Gastroesophageal sphincter (tissue), 4 donors: ENCODE measurements at regions not wholly inside any gene's neighbourhood (a gene's known extent, or its start where the extent isn't known, plus 50 kb on each side); places are given as distances from the start of the nearest gene placed in this dataset.

Experiments used
- ATAC-seq: fragments of 150-250 bp; one replicate; pipeline ENCODE4 v1.9.1; 2016; ENCODE audit warnings: mild to moderate bottlenecking, moderate library complexity
- H3K27ac ChIP-seq, 4 donors: fragments of 200-600 bp; sonication (generic) in 3 of 4; 1 replicate in 3 of 4; 2 replicates in 1 of 4; pipeline ENCODE4 v1.5.1; 2016 to 2019
- H3K27me3 ChIP-seq: fragments of 200-600 bp; sonication (generic); one replicate; pipeline ENCODE4 v1.5.1; 2019
- H3K36me3 ChIP-seq, 2 donors: fragments of 200-600 bp; sonication (generic); one replicate each; pipeline ENCODE4 v1.5.1; 2019; ENCODE audit warnings: control low read depth in 1 of 2
- H3K4me1 ChIP-seq, 3 donors: fragments of 200-600 bp; sonication (generic); 1 replicate in 2 of 3; 2 replicates in 1 of 3; pipeline ENCODE4 v1.5.1; 2016 to 2019; ENCODE audit warnings: control low read depth in 2 of 3
- H3K4me3 ChIP-seq, 2 donors: fragments of 200-600 bp; sonication (generic); one replicate each; pipeline ENCODE4 v1.5.1; 2019; ENCODE audit warnings: mild to moderate bottlenecking in 1 of 2, moderate library complexity in 1 of 2
- H3K9me3 ChIP-seq, 3 donors: fragments of 200-600 bp; sonication (generic); one replicate each; pipeline ENCODE4 v1.5.1; 2017 to 2019; ENCODE audit warnings: control low read depth in 2 of 3
- CTCF ChIP-seq, 4 experiments: fragments of 200-600 bp in 2 of 4; fragments of 450-650 bp in 2 of 4; sonication (generic) in 1 of 4; IDR thresholded peaks; one replicate each; pipeline ENCODE4 v1.5.1; 2017 to 2019; ENCODE audit warnings: antibody characterized with exemption in 4 of 4, mild to moderate bottlenecking in 2 of 4, moderate library complexity in 2 of 4
- EP300 ChIP-seq: sonication (generic); formaldehyde crosslinking; IDR thresholded peaks from one replicate; pipeline ENCODE4 v1.6.1; 2017; ENCODE audit warnings: antibody characterized with exemption, mild to moderate bottlenecking
- POLR2A ChIP-seq, 2 donors: fragments of 450-650 bp; IDR thresholded peaks; one replicate each; pipeline ENCODE4 v1.6.1; 2017; ENCODE audit warnings: antibody characterized with exemption in 2 of 2, mild to moderate bottlenecking in 2 of 2, moderate library complexity in 1 of 2
- POLR2AphosphoS5 ChIP-seq: sonication (generic); formaldehyde crosslinking; IDR thresholded peaks from one replicate; pipeline ENCODE4 v1.6.1; 2017; ENCODE audit warnings: antibody characterized with exemption
- WGBS, 2 donors: methylation state at CpG; one replicate each; pipeline ENCODE4 v1.1.5; 2018; ENCODE audit warnings: low coverage in 1 of 2; 5-methylcytosine and 5-hydroxymethylcytosine counted together

- peaks cover 0 to 17% (median 0%) of the 10 kb centered on the region in 3 donors for H3K4me1 ChIP-seq
- WGBS, 2 donors: 67 to 100% methylated on average over 1 to 3 of the region's 4 CpGs
- H3K4me3 ChIP-seq: no peak overlapping the region
- no peaks in the 10 kb centered on the region for H3K9me3 ChIP-seq
- TF ChIP-seq EP300 (no peak), CTCF (IDR thresholded peaks at IDR 0.05) (no peak)
- no peaks in the 10 kb centered on the region for H3K27me3 ChIP-seq
- no peaks in the 10 kb centered on the region for H3K36me3 ChIP-seq
- no peak overlapping the region for H3K27ac ChIP-seq
- no peak for ATAC-seq
Measured at GRCh38 chr6:14822012-14822553, 423.8 kb upstream of the JARID2 start.

- Histone ChIP-seq H3K9me3 (no peaks in the 10 kb centered on the region), H3K36me3 (no peaks in the 10 kb centered on the region), H3K27ac (no peak overlapping the region), H3K27me3 (no peaks in the 10 kb centered on the region), H3K4me1 (peaks cover 0 to 17% (median 0%) of the 10 kb centered on the region in 3 donors), H3K4me3 (no peak overlapping the region)
- WGBS, 2 donors: 58 to 62% methylated on average over 7 of the region's 7 CpGs
- no peak for ATAC-seq
- TF ChIP-seq POLR2AphosphoS5: no peak
- no peak for TF ChIP-seq EP300
- no peak for TF ChIP-seq POLR2A (IDR thresholded peaks at IDR 0.05)
- TF ChIP-seq CTCF (IDR thresholded peaks at IDR 0.05): no peak
Measured at GRCh38 chr6:14822679-14823078, 423.2 kb upstream of the JARID2 start.

GRCh38 chr6:14824060-14824459 lies 421.8 kb upstream of the JARID2 start:
- H3K9me3 ChIP-seq: no peaks in the 10 kb centered on the region
- no peak for ATAC-seq
- H3K27ac ChIP-seq: no peak overlapping the region
- H3K36me3 ChIP-seq: no peaks in the 10 kb centered on the region
- no peak for TF ChIP-seq POLR2AphosphoS5
- TF ChIP-seq CTCF (IDR thresholded peaks at IDR 0.05): no peak
- no peak for TF ChIP-seq EP300
- TF ChIP-seq POLR2A (IDR thresholded peaks at IDR 0.05): no peak
- H3K4me1 ChIP-seq: peaks cover 0 to 17% (median 0%) of the 10 kb centered on the region in 3 donors
- WGBS, 2 donors: 56 to 58% methylated on average over 2 to 4 of the region's 5 CpGs
- no peak overlapping the region for H3K4me3 ChIP-seq
- no peaks in the 10 kb centered on the region for H3K27me3 ChIP-seq

- no peaks in the 10 kb centered on the region for H3K9me3 ChIP-seq
- ATAC-seq: no peak
- no peak overlapping the region for H3K27ac ChIP-seq
- H3K27me3 ChIP-seq: no peaks in the 10 kb centered on the region
- peaks cover 0 to 17% (median 0%) of the 10 kb centered on the region in 3 donors for H3K4me1 ChIP-seq
- 71 to 74% methylated on average over 6 to 10 of the region's 10 CpGs for whole genome bisulfite sequencing, 2 donors
- no peak overlapping the region for H3K4me3 ChIP-seq
- TF ChIP-seq POLR2A (IDR thresholded peaks at IDR 0.05) (no peak), CTCF (IDR thresholded peaks at IDR 0.05) (no peak), POLR2AphosphoS5 (no peak), EP300 (no peak)
- no peaks in the 10 kb centered on the region for H3K36me3 ChIP-seq
Measured at GRCh38 chr6:14824484-14825275, 421.2 kb upstream of the JARID2 start.

- no peak overlapping the region for H3K4me3 ChIP-seq
- ATAC-seq: no peak
- no peak for TF ChIP-seq POLR2AphosphoS5
- TF ChIP-seq POLR2A (IDR thresholded peaks at IDR 0.05): no peak
- no peak for TF ChIP-seq CTCF (IDR thresholded peaks at IDR 0.05)
- no peak for TF ChIP-seq EP300
- H3K27ac ChIP-seq: no peak overlapping the region
- no peaks in the 10 kb centered on the region for H3K36me3 ChIP-seq
- no peaks in the 10 kb centered on the region for H3K27me3 ChIP-seq
- WGBS, 2 donors: 69 to 79% methylated on average over 2 to 4 of the region's 4 CpGs
- H3K4me1 ChIP-seq: peaks cover 0 to 17% (median 0%) of the 10 kb centered on the region in 3 donors
- H3K9me3 ChIP-seq: no peaks in the 10 kb centered on the region
Measured at GRCh38 chr6:14826456-14826855, 419.4 kb upstream of the JARID2 start.
